Fibroblast of gingiva (primary cell): ENCODE measurements at regions not wholly inside any gene's neighbourhood (a gene's known extent, or its start where the extent isn't known, plus 50 kb on each side); places are given as distances from the start of the nearest gene placed in this dataset.
"Not testable (repeated sequence)": the region's sequence is repeated elsewhere in the genome, so short reads cannot be mapped to it uniquely, and the experiment has no call there.

Source experiments
- DNase-seq: peaks from one replicate; pipeline ENCODE4 v3.0.0-alpha.2; 2011; ENCODE audit warnings: low read depth

DNA sequence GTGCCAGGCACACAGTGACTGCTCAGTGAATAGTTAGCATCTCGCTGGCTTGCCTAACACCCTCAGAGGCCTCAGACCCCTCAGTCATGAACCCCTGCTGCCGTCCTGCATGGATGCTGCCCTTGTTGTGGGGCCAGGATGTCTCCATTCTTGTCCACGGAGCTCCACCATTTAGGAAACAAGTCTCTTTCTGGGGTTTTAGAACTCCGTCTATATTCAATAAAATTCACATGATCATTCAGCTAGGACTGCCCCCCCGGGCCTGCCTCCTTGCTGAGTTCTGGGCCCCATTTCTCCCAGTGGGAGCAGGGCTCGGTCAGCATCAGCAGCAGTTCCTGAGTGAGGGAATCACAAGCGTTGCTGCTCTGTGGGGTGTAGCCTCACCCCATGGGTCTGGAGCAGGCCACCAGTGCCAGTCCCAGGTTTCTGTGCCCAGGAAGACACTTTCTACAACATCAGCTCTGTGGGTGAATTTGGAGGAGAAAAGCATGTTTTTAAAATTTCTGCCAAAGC lies 134.1 kb downstream of the RHOU start:
- no peak for DNase-seq

DNA sequence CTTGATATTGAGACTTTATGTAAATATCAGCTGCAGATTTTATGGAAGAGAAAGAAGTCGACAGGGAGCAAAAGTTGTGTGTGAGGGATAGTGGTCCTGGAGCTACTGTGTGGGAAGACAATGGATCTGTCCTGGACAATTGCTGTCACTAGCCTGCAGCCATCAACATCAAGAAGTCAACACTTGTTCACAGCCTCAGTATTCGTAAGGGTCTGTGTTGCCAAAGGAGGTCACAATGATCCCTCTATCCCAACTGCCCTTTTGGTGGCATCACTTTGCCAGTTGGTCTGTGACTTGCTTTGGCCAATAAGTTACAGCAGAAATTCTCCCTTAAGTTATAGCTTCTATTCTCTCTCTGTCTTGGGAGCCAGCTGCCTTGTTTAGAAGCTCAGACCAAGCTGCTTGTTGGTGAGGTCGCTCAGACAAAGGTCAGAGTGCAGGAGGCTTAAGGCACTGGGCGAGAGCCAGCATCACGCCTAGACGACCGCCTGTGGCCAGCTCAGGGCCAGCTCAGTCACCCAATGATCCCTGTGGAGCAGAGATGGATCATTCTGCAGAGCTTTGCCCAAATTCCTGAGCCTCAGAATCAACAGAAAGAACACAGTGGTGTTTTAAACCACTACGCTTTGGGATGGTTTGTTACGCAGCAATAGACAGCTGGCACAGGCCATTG lies 134.9 kb downstream of the RHOU start:
- DNase-seq = no peak

DNA sequence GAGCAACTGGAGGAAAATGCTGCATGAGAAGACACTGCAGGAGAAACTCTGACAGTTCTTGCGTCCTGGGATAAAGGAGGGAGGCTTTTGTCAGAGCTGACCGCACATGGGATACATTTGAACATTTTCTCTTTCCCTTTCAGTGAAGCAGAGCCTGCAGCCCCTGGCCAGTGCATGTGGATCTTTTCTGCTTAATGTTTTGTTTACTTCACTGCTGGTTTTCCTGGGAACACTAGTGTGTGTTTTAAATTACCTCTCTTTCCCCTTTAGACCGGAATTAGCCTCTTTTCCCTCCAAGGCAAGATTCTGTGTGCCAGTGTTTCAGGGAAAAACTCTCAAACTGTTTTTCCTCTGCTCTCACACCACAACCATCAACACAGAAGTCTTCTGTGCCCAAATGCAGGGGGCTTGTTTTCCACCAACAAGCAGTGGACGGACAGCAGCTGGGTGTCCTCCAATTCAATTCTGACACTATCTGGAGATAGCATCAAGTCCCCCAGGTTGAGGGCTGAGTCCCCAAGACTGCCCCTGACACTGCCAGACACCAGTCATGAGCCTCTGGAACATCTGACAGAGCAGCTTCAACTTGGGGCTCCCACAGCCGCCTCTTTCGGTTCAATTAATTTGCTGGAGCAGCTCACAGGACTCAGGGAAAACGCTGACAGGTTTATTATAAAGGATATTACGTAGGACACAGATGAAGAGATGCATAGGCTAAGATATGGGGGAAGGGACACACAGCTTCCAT lies 136.2 kb downstream of the RHOU start:
- no peak for DNase-seq

DNA sequence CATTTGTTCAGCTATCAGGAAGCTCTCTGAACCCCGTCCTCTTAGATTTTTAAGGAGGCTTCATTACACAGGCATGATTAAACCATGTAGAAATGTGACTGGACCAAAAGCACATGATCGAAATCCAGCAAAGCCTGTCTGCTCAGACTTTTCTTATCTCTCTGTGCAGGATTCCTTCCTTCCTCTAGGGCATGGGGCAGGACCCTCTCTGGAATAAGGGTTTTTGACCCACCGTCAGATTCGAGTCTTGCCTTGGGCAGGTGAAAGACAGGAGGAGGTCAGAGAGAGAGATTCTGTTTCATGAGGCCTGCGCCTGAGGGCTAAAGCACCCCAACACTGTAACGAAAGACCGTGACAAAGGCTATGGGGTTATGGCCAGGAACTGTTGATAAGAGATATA lies 136.8 kb downstream of the RHOU start:
- DNase-seq = no peak

DNA sequence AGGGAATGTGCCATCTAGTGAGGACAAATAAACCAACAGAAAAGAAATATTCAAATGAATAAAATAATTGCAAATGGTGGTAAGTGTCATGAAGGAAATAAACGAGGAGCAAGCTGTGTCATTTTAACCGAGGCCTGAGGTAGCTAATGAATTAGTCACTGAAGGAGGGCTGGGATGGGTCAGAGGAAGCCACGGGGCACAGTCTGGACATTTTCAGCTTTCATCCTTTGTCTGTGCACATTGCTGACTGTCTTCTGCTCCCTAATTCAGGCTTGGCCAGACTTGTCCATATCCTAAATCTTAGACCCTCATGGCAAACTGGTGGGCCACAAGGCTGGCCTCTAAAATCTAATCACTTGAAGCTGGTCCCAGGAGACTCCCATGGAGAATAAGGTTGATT lies 138.4 kb downstream of the RHOU start:
- no peak for DNase-seq

DNA sequence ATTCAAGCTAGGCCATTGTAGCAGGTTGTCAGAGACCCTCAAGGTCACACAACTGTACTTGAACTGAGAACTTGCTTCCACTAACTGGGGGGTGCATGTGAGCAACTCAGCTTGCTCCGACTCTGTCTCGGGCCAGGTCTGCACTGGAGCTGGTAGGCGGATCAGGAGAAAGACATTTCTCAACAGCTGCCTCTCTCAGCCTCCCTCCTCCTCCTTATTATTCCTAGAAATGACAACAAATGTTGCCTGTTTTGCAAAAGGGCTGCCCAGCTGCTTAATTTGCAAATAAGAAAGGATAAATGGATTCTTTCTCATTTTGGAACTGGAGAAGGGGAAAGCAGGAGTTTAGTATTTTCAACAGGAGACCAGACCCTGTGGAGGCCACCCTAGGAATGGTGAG lies 140.5 kb downstream of the RHOU start:
- DNase-seq = no peak

DNA sequence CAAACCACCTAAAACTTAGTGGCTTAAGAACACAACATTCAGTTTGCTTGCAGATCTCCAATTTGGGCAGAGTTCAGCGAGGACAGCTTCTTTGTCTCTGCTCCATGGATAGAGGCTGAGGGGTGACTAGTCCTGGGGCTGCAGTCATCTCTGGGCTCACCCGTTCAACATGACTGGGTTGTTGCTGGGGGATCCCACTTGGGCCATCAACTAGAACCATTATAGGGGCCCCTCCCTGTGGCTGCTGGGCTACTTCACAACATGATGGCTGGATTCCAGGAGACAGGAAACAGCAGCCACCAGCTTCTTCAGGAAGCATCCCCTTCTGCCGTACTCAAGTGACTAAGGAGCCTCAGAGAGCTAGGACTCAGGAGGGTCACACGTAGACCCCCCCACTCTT lies 140.9 kb downstream of the RHOU start:
- no peak for DNase-seq

DNA sequence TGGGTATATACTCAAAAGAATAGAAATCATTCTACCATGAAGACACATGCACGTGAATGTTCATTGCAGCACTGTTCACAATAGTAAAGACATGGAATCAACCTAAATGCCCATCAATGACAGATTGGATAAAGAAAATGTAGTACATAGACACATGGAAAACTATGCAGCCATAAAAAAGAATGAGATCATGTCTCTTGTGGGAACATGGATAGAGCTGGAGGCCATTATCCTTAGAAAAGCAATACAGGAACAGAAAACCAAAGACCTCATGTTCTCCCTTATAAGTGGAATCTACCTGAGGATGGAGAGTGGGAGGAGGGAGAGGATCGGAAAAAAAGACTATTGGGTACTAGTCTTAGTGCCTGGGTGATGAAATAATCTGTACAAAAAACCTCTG lies 143.9 kb downstream of the RHOU start:
- DNase-seq = no peak

DNA sequence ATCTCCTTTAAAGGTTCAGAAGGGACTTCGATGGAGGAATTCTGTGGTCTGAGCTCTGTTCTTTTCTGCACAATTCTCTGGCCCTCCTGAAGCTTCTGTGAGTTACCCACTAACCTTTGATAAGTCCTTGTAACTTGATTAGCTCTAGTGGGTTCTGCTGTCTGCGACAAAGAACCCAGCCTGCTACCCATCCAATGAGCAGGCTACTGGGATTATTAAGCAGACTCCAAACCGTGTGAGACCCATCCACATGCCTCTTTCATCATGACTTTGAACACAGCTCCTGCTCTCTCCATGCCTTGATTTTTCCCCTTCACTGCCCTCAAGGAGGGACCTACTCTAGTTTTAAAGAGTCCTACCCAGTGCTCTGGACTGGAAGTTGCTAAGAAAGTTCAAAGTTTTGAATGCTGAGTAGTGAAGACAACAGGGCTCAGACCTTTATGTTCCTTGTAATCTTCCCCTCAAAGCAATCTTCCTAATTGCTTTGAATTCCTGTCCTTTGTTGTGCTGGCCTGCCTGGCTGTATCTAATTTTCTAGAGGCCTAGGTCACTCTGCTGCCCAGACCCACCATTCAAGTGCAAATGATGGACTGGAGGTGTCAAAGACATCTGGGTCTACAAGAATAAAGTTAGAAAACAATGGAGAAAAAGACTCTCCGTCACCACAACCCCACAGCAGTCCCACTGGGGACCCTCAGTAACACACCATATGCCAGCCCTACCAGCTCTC lies 146.9 kb downstream of the RHOU start:
- no peak for DNase-seq

DNA sequence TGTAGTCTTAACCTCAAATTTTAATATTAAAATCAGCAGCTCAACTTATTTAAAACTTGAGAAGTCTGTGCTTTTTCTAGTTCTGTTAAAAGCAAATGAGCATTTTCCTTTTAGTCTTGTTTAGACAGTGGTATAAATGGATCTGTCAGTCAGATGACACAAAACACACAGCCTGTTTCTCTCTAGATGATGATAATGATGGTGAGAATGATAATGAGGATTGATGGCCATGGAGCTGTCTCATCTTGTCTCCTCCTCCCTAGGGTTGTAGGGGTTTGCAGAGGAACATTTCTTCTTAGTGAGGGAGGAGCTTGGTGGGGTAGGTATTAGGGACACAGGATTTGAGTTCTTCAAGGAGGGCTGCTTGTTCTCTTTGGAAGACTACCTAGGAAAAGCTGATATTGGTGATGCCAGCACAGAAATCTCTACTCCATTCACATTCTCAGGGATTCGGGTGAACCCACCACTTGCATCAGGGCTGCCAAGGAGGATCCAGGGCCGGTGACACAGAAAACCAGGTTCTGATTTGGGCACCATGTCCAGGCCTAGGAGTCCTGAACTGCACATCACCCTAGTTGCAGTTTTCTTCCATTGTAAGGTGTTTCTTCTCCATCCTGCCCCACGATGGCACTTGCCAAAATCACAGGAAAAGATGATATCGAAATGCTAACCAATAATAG lies 147.6 kb downstream of the RHOU start:
- DNase-seq = no peak

DNA sequence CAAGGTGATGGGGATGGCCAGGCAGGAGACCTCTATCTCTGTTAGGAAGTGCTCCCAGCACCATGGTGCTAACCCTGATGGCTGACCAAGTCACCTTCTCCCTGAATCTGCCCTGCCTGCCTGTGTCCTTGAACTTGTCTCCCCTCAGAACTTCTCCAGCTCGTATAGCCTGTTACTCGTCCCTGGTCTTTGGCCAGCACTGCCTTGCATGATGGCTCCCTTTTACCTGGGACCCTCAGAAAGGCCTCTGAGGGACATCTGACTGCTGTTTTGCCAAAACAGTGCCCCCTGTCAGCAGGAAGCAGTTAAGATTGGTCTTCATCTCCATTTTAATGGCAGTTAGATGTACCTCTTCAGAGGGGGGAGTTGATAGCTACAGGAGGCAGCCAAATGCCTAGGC lies 148.3 kb downstream of the RHOU start:
- no peak for DNase-seq

DNA sequence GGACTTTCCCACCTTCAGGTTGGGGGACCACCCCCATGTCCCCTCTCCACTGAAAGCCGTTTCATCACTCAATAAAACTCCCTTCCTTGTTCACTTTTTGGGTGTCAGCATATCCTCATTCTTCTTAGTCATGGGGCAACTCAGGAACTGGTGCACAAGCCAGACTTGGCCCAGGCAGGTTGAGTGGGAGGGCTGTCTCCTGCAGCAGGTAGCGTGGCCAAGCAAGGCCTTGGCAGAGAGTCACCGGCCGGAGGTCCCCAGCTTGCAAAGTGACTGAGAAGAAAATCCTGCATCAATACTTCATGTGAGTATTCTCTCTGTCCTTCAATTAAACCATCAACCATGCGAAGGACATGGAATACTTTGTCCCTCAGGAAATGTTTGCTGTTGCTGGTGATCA lies 148.9 kb downstream of the RHOU start:
- DNase-seq = no peak

DNA sequence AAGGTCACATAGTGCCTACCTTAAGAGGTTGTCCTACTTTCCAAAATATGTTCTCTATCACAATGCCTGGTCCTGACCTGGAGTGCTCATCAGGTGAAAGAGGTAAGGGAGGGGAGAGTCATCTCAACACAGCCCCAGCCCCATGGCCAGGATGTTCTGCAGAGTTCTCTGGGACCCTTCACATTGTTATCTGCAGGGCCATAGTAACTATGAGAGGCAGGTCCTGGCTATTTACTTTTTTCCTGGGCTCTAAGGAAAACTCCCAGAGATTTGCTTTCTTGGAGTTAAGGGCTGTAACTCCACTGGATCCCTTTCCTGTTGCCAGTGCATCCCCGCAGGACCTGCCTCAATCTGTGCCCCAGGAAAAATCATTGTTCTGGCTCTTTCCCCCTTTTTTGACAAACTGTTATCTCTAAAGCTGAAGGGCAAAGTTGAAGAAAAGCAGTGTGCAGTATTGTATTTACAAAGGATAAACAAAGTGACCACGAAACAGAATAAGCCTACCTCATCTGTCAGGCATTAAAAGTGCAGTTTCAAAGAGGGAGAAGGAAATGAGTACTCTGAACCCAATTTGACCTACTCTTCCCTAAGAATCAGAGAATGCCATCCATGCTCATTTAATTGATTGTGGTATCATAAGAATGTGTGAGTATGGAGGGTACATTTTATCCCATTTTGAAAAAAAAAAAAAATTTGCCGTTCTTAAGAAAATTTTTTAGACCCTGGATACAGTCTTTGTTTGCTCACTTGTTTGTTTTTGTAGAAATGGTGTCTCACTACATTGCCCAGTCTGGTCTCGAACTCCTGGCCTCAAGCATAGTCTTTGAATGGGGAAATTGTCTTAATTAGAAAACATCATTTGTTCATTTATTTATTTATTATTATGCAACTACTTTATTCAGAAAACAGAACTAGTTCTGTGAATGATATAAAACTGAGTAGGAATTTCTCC lies 149.6 kb downstream of the RHOU start:
- DNase-seq = no peak

DNA sequence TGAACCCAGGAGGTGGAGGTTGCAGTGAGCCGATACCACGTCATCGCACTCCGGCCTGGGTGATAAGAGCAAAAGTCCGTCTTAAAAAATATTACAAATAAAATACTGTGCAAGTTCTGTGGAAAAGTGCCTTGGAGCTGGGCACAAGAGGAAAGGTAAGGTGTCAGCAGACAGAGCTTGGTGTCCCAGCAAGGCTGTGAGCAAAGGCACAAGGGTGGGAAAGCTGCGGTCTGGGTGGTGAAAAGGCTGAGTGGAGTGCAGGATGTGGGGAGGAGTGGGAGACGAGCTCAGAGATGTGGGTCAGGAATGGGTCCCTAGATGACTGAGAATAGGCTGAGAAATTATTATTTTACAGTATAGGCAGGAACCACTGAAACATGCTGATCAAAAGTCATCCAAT lies 150.6 kb downstream of the RHOU start:
- DNase-seq = no peak

DNA sequence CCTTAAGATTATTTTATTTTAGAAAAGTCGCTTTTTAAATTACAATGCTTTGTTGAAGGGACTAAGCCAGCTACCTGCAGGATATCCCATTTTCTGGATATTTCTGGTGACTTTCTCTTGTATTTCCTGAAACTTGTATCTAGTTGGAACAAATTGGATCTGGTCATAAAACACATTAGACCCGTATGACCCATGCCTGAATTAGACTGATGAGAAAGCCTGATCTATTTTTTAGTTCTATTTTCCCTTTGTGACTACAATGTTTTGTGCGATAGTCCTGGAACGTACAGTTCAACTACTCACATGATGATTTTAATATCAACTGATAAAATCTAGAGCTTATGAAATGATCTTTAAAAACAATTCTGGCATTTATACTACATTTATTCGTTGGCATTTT lies 151.8 kb downstream of the RHOU start:
- no peak for DNase-seq

DNA sequence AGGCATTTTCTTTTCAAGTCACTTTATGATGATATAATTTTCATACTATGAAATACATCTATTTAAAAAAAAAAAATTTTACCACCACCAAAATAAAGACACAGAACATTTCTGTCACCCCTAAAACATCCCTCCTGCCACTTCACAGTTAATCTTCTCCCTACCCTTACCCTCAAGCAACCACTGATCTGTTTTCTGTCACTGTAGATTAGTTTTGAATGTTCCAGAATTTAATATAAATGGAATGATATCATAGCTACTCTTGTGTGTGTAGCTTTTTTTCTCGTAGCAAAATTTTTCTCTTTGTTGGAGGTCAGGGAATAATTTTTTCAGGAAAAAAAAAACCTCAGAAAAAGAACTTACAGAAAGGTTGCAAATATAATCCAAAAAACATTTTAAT lies 152.7 kb downstream of the RHOU start:
- DNase-seq = no peak

DNA sequence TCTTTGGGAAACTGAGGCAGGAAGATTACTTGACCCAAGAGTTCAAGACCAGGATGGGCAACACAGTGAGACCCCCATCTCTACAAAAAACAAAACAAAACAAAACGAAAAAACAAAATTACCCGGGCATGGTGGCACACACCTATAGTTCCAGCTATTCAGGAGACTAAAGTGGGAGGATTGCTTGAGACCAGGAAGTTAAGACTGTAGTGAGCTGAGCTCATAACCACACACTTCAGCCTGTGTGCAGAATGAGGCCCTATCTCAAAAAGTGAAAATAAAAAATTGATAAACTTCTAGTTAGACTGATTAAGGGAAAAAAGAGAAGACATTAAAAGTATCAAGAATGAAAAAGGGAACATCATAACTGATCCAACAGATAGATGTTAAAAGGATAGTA lies 154.0 kb downstream of the RHOU start:
- no peak for DNase-seq

DNA sequence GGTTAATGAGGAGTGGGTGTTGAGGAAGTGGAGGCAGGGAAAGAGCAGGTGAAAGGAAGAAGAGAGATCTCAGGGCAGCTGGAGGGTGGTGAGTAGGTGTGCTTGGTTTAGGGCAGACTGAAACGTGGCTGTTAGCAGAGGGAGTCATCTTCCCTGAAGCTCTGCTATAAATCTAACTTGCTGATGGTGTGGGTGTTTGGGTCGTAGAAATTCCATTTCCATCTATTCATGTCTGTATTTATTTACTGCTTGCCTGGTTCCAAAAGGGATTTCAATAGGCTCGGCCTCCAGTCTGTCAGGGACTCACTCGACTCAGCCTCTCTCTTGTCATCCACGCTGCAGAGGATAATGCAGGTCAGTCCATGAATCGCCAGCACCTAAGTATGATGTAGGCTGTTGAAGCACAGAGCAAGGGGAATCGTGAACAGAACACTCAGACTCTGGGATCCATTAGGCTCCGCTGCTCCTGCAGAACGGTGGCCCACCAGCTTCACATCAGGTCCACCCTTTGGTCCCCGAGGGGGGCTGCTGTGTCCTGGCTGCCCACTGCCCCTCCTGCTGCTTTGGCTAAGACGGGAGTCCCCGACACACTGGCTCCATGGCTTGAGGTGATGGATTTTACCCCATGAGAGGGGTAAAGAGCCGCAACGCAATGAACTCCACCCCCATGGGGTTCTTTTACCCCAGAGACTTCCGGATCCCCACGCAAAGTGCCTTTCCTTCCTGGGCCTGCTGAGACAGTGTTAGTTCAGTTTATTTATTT lies 156.2 kb downstream of the RHOU start:
- no peak for DNase-seq

DNA sequence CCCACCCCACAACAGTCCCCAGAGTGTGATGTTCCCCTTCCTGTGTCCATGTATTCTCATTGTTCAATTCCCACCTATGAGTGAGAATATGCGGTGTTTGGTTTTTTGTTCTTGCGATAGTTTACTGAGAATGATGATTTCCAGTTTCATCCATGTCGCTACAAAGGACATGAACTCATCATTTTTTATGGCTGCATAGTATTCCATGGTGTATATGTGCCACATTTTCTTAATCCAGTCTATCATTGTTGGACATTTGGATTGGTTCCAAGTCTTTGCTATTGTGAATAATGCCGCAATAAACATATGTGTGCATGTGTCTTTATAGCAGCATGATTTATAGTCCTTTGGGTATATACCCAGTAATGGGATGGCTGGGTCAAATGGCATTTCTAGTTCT lies 156.9 kb downstream of the RHOU start:
- DNase-seq = not testable (repeated sequence)

DNA sequence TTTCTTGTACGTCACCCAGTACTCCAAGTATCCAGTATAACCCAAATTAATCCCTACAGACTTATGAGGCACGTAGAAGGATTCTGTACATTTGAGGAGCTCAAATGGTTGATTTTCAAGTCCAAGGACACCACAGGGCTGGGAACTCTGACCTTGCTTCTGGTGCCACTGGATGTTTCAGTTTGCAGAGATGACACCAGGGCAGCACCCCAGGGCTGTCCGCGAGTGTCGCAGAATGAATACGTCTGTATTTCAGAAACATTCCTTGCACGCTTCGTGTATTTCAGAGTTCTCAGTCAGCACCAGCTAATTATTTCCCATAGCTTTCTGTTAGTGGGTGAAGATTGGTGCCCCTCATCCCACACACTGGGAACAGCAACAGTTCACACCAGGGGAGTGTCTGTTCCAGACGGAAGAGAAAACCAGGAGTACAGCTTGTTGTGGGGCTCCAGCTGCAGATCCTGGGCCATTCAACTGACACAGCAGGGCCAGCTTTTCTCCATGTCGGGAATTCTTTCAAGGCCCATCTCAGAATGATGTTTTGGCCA lies 159.2 kb downstream of the RHOU start:
- DNase-seq = no peak
